ENCODE measurements at regions not wholly inside any gene's neighbourhood (a gene's known extent, or its start where the extent isn't known, plus 50 kb on each side); places are given as distances from the start of the nearest gene placed in this dataset.

GRCh38 chr10:111836571-111836970 lies 347.0 kb downstream of the GPAM start:
- H2BK12ac ChIP-seq (ENCODE audit: insufficient read length, low read depth, low read length) = no peak overlapping the region
- H4K5ac ChIP-seq (ENCODE audit: insufficient read length, low read depth, low read length) = no peak overlapping the region
- H2BK5ac ChIP-seq (ENCODE audit: insufficient read length, low read length) = no peak overlapping the region
- Mint-ChIP-seq H3K4me3 (no peak overlapping the region), H3K4me1 (peaks cover 30 to 42% of the 10 kb centered on the region in 2 experiments), H3K36me3 (ENCODE audit: insufficient read depth in 1 of 3, low read depth in 3 of 3) (peaks cover 0 to 2% (median 0%) of the 10 kb centered on the region in 3 experiments; a peak in 3 of 7 replicates), H3K9me3 (no peaks in the 10 kb centered on the region; a peak in 1 of 5 replicates), H3K27ac (0 out of 7 replicates have a peak overlapping the region, but pooled peaks of 1 of the 3 experiments have one; percentile 78), H3K27me3 (ENCODE audit: low read depth) (no peaks in the 10 kb centered on the region)
- H2BK20ac ChIP-seq (ENCODE audit: low read depth, low read length, poor library complexity, severe bottlenecking) = no peak overlapping the region
- no peak overlapping the region for H3K4ac ChIP-seq (ENCODE audit: low read depth, low read length)
- no peak overlapping the region for H3K14ac ChIP-seq (ENCODE audit: insufficient read depth, low read length)
- no peak overlapping the region for H4K8ac ChIP-seq (replicated peaks; ENCODE audit: insufficient read length, low read depth, low read length)
- TF ChIP-seq CTCF (conservative IDR thresholded peaks at IDR 0.05) = no peak
- H2AK5ac ChIP-seq (ENCODE audit: insufficient read length, low read length) = no peak overlapping the region
- DNase-seq = no peak
- H3K56ac ChIP-seq (ENCODE audit: insufficient read length, low read depth, low read length) = no peak overlapping the region
- H3K9me3 ChIP-seq (ENCODE audit: control insufficient read depth, low read depth, low read length) = no peaks in the 10 kb centered on the region
- no peak overlapping the region for H4K91ac ChIP-seq (ENCODE audit: insufficient read length, low read depth, low read length)
- H3K79me2 ChIP-seq (ENCODE audit: insufficient read depth, low read length) = no peaks in the 10 kb centered on the region
- H3K18ac ChIP-seq (ENCODE audit: insufficient read length, low read depth, low read length) = no peak overlapping the region
- no peaks in the 10 kb centered on the region for H3K23me2 ChIP-seq (ENCODE audit: insufficient read length, low read depth, low read length, poor library complexity, severe bottlenecking)
- no peak overlapping the region for H3K27ac ChIP-seq (ENCODE audit: insufficient read length, low read depth, low read length)
- peaks cover 10% of the 10 kb centered on the region; the same call in 1 of the 2 replicates for H3K4me1 ChIP-seq (ENCODE audit: insufficient read depth, low read length)
- no peaks in the 10 kb centered on the region for H3K27me3 ChIP-seq (ENCODE audit: insufficient read depth, low read length)
- no peak overlapping the region for H3K4me2 ChIP-seq (ENCODE audit: insufficient read depth, insufficient read length, low read length)
- no peak overlapping the region for H3K9ac ChIP-seq (ENCODE audit: extremely low read depth, insufficient read length, low read length)
- no peak overlapping the region for H2BK15ac ChIP-seq (ENCODE audit: low read depth, low read length)
- WGBS (ENCODE audit: extremely low coverage, insufficient read length, low lambda C conversion rate) = no CpG with 5 or more reads among the region's 2 CpGs
- no peaks in the 10 kb centered on the region for H3K79me1 ChIP-seq (ENCODE audit: insufficient read depth, low read depth, low read length, poor library complexity, severe bottlenecking)
- no peak overlapping the region for H3K23ac ChIP-seq (ENCODE audit: insufficient read length, low read depth, low read length)
- no peak overlapping the region for H3T11ph ChIP-seq (ENCODE audit: low read length)
- no peak overlapping the region for H2BK120ac ChIP-seq (ENCODE audit: low read depth, low read length, poor library complexity, severe bottlenecking)
- no peaks in the 10 kb centered on the region for H4K20me1 ChIP-seq (ENCODE audit: control insufficient read depth, insufficient read depth, insufficient read length)
- H2AFZ ChIP-seq (ENCODE audit: low read length) = no peak overlapping the region
